Ascending aorta (tissue), 2 donors: ENCODE measurements at regions not wholly inside any gene's neighbourhood (a gene's known extent, or its start where the extent isn't known, plus 50 kb on each side); places are given as distances from the start of the nearest gene placed in this dataset.

Source experiments
- DNase-seq, 2 donors: peaks; one replicate each; pipeline ENCODE4 v3.0.0-alpha.2; 2019; ENCODE audit warnings: low spot score in 2 of 2
- H3K27ac ChIP-seq, 2 donors: fragments of 200-600 bp; sonication (generic); one replicate each; pipeline ENCODE4 v1.5.1; 2016 to 2017; ENCODE audit warnings: mild to moderate bottlenecking in 1 of 2
- H3K27me3 ChIP-seq: fragments of 200-600 bp; sonication (generic); one replicate; pipeline ENCODE4 v1.5.1; 2017
- H3K36me3 ChIP-seq, 2 donors: fragments of 200-600 bp; sonication (generic); one replicate each; pipeline ENCODE4 v1.5.1; 2016
- H3K4me1 ChIP-seq, 2 donors: fragments of 200-600 bp; sonication (generic); one replicate each; pipeline ENCODE4 v1.5.1; 2016 to 2017; ENCODE audit warnings: mild to moderate bottlenecking in 1 of 2
- H3K4me3 ChIP-seq, 2 donors: fragments of 200-600 bp; sonication (generic); one replicate each; pipeline ENCODE4 v1.5.1; 2016 to 2017; ENCODE audit warnings: mild to moderate bottlenecking in 1 of 2
- H3K9me3 ChIP-seq, 2 donors: fragments of 200-600 bp; sonication (generic); one replicate each; pipeline ENCODE4 v1.5.1; 2016
- intact Hi-C: fragments of 100-400 bp; cut with DNase I; formaldehyde crosslinking; loops from one replicate; pipeline ENCODE4 v1.15.1; 2023
- TF ChIP-seq, protein P1 (sequence below), 3 experiments: fragments of 200-600 bp in 2 of 3; fragments of 450-650 bp in 1 of 3; sonication (generic) in 2 of 3; IDR thresholded peaks; one replicate each; pipeline ENCODE4 v1.5.1; 2016 to 2019; ENCODE audit warnings: antibody characterized with exemption in 3 of 3, mild to moderate bottlenecking in 1 of 3, moderate library complexity in 1 of 3

DNA sequence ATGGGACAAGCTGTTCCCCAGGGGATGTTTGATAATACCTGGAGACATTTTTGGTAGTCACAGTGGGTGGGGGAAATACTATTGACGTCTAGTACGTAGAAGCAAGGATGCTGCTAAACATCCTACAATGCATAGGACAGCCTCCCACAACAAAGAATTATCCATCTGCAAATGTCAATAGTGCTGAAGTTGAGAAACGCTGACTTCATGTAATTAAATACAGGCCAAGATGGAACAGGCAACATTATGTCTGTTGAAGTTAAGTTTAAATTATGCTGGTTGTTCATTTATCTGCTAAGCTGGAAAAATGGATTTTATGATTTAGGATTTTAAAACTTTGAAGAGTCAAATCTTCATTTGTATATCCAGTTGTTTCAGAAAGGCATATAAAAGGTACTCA is 341.2 kb upstream of the DYNLRB2 start:
- TF ChIP-seq, protein P1, sequence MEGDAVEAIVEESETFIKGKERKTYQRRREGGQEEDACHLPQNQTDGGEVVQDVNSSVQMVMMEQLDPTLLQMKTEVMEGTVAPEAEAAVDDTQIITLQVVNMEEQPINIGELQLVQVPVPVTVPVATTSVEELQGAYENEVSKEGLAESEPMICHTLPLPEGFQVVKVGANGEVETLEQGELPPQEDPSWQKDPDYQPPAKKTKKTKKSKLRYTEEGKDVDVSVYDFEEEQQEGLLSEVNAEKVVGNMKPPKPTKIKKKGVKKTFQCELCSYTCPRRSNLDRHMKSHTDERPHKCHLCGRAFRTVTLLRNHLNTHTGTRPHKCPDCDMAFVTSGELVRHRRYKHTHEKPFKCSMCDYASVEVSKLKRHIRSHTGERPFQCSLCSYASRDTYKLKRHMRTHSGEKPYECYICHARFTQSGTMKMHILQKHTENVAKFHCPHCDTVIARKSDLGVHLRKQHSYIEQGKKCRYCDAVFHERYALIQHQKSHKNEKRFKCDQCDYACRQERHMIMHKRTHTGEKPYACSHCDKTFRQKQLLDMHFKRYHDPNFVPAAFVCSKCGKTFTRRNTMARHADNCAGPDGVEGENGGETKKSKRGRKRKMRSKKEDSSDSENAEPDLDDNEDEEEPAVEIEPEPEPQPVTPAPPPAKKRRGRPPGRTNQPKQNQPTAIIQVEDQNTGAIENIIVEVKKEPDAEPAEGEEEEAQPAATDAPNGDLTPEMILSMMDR (IDR thresholded peaks at IDR 0.05) = no peak
- Histone ChIP-seq H3K36me3 (no peaks in the 10 kb centered on the region), H3K27me3 (no peaks in the 10 kb centered on the region), H3K4me1 (no peaks in the 10 kb centered on the region), H3K9me3 (no peaks in the 10 kb centered on the region), H3K27ac (no peak overlapping the region), H3K4me3 (no peak overlapping the region)
- DNase-seq = no peak
- intact Hi-C loops = no loop called here

DNA sequence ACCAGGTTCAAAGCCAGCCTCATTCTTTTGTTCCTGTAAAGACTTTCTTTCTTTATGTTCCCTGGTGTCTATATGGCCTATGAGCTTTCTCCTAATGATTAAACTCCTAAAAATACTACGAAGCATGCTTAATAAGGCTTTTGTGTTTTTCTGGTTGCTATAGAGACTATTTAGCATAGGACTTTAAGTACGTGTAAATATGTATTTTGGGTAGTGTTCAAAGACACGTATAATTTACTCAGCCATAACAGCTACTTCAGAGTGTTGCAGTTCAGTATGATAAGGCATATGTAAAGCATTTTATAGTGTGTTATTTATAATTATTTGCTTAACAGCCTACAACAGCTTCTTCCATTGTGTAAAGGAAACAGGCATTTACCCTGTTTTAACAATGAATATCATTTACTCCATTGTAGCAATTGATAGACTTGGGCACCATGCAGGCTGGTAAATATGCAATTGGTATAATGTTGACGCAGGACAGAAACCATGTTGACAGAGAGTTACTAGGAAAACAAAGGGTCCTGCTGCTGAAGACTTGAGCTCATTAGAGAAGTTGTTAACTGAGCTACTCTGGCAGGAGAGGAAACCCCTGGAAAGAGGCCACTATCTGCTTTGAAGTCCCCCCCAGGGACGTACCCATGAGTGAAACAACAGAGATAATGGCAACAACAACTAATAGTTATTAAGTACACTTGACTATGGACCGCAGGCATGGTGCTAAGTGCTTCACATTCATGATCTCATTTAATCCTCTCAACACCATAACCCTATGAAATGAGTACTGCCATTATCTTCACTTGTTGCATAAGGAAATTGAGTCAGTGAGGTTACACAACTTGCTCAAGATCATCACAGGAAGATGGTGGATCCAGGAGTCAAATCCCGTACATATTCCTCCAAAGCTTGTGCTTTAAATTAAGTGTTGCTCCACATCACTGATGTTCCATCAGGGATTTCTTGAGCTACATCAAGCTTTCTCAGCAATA is 342.2 kb upstream of the DYNLRB2 start:
- intact Hi-C loops = no loop called here
- H3K4me1 ChIP-seq = no peaks in the 10 kb centered on the region
- no peak overlapping the region for H3K4me3 ChIP-seq
- H3K27ac ChIP-seq = no peak overlapping the region
- H3K36me3 ChIP-seq = no peaks in the 10 kb centered on the region
- no peaks in the 10 kb centered on the region for H3K27me3 ChIP-seq
- DNase-seq = no peak
- H3K9me3 ChIP-seq = no peaks in the 10 kb centered on the region
- TF ChIP-seq, protein P1 (IDR thresholded peaks at IDR 0.05) = no peak

DNA sequence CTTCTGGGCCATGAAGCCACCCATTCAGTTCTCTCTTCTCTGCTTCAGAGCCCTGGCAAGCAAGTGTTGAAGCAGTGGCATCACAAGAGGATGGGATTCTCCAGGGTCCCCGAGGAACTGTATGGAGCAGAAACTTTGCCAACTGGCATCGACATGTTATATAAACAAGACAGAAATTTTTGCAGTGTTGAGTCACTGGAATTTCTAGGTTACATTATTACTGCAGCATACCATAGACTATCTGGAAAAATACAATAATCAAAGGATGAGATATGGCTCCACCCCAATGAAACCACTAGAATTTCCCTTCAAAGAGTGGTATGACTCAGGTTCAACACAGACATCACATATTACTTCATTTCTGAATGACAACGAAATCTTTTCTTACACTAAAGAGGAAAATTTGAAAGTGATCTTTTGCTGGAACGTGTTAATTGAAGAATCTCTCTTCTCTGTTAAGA is 343.0 kb upstream of the DYNLRB2 start:
- no peak overlapping the region for H3K27ac ChIP-seq
- intact Hi-C loops = no loop called here
- no peaks in the 10 kb centered on the region for H3K36me3 ChIP-seq
- no peaks in the 10 kb centered on the region for H3K27me3 ChIP-seq
- H3K9me3 ChIP-seq = no peaks in the 10 kb centered on the region
- TF ChIP-seq, protein P1 (IDR thresholded peaks at IDR 0.05) = no peak
- no peak for DNase-seq
- no peaks in the 10 kb centered on the region for H3K4me1 ChIP-seq
- H3K4me3 ChIP-seq = no peak overlapping the region

DNA sequence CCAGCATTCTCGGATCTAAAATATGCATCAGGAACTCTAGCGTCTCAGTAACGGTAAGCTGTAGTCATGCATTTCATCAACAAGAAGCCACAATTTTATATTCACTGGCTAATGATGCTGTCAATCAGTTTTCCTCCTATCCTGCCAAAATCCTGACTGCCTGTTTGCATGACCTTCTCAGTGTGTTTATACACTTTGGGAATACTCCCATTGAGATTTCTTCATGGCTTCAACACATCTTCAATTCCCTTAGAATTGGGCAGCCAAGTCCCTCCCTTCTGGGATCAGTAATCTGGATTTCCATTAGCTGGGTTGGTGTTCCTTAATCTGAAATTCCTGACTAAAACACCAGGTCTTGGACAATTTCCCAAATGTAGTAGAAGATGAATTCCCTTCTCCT is 348.9 kb upstream of the DYNLRB2 start:
- Histone ChIP-seq H3K4me1 (no peaks in the 10 kb centered on the region), H3K9me3 (no peaks in the 10 kb centered on the region), H3K4me3 (no peak overlapping the region), H3K36me3 (no peaks in the 10 kb centered on the region), H3K27ac (no peak overlapping the region), H3K27me3 (no peaks in the 10 kb centered on the region)
- DNase-seq = no peak
- intact Hi-C loops = no loop called here
- TF ChIP-seq, protein P1 (IDR thresholded peaks at IDR 0.05) = no peak

DNA sequence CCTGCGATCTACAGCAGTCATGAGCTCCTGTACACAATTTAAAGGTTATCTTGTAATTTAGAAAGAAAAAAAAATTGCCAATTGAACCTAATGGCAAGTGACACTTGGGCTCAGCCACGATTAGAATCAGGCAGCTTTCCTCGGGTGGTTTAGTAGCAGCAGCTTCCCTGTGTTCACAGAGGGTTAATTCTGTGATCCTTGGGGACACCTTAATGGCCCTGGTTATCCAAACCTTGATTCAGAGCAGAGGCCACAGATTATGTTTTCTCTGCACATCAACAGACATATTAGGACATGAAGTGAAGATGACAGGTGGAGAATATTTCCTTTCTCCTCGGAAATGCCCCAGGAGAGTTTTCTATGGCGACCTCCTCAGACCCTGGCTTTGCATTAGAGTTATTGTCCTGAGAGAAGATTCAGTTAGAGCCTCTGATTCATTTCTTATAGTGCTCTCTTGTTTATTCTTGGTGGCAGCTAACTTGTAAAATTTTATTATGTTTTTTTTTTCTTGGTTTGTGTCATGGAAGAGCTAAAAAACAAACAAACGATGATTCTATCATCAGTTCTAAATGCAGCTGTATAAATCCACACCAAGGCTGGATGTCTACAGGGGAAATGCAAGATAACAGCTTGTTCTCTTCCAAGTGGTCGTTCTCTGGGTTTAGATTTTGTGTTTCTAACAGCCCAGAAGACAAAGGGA is 351.2 kb upstream of the DYNLRB2 start:
- DNase-seq = no peak
- no peak overlapping the region for H3K4me3 ChIP-seq
- no peaks in the 10 kb centered on the region for H3K4me1 ChIP-seq
- no peaks in the 10 kb centered on the region for H3K27me3 ChIP-seq
- H3K9me3 ChIP-seq = no peaks in the 10 kb centered on the region
- no peak overlapping the region for H3K27ac ChIP-seq
- no peaks in the 10 kb centered on the region for H3K36me3 ChIP-seq
- intact Hi-C loops = no loop called here
- TF ChIP-seq, protein P1 (IDR thresholded peaks at IDR 0.05) = no peak
